Naive thymus-derived CD8-positive, alpha-beta T cell (primary cell): ENCODE measurements at regions not wholly inside any gene's neighbourhood (a gene's known extent, or its start where the extent isn't known, plus 50 kb on each side); places are given as distances from the start of the nearest gene placed in this dataset.
A peak's percentile ranks its signal among the peaks of the same experiment; 100 is the strongest.
"Not testable (repeated sequence)": the region's sequence is repeated elsewhere in the genome, so short reads cannot be mapped to it uniquely, and the experiment has no call there.

Experiments used
- ATAC-seq, 2 donors: fragments of 150-1000 bp; cut with Tn5 transposase in 1 of 2; sonication (Bioruptor Pico), chemical (Tn5 transposase) in 1 of 2; 1 replicate in 1 of 2; 2 replicates in 1 of 2; pipeline ENCODE4 v1.10.0; 2021; ENCODE audit warnings: mild to moderate bottlenecking in 2 of 2, moderate library complexity in 2 of 2
- POLR2A ChIA-PET: fragments of 350-600 bp; sonication (Branson Sonifier 250); formaldehyde crosslinking; loops from one replicate; lab custom pipeline; 2021; ENCODE audit warnings: antibody characterized with exemption; lab: Charles Lee
- DNase-seq, 10 donors: peaks; one replicate each; pipeline versions ENCODE4 v3.0.0 to v3.0.0-alpha.2; 2020 to 2022
- H3K27ac Mint-ChIP-seq, 10 donors: one replicate each; pipeline ENCODE4 v1.8.0; 2020 to 2022; ENCODE audit warnings: mild to moderate bottlenecking in 10 of 10, mixed read lengths in 10 of 10, moderate library complexity in 4 of 10, inconsistent platforms in 1 of 10
- H3K27me3 Mint-ChIP-seq, 5 donors: one replicate each; pipeline ENCODE4 v1.8.0; 2021 to 2022; ENCODE audit warnings: mixed read lengths in 5 of 5
- H3K36me3 Mint-ChIP-seq, 3 donors: one replicate each; pipeline ENCODE4 v1.8.0; 2020 to 2022; ENCODE audit warnings: mixed read lengths in 3 of 3, mild to moderate bottlenecking in 2 of 3, inconsistent platforms in 1 of 3
- H3K4me1 Mint-ChIP-seq, 4 donors: one replicate each; pipeline ENCODE4 v1.8.0; 2021 to 2022; ENCODE audit warnings: mixed read lengths in 4 of 4
- H3K4me3 Mint-ChIP-seq, 10 donors: one replicate each; pipeline ENCODE4 v1.8.0; 2020 to 2022; ENCODE audit warnings: mild to moderate bottlenecking in 10 of 10, mixed read lengths in 10 of 10, moderate library complexity in 6 of 10, inconsistent platforms in 1 of 10
- H3K9me3 Mint-ChIP-seq, 9 donors: one replicate each; pipeline ENCODE4 v1.8.0; 2020 to 2022; ENCODE audit warnings: mixed read lengths in 9 of 9, mild to moderate bottlenecking in 3 of 9, inconsistent platforms in 1 of 9, moderate library complexity in 1 of 9

DNA sequence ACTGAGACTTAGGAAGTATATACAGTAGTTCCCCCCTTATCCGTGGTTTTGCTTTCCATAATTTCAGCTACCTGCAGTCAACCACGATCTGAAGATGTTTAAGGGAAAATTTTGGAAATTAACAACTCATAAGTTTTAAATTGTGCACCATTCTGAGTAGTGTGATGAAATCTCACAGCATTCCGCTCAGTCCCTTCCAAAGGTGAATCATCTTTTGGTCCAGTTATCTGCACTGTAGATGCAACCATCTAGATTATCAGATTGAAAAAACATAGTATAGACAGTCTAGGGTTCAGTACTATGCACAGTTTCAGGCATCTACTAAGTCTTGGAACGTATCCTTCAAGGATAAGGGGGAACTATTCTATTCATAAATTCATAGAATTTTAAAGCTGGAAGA, 109.0 kb downstream of the ANXA3 start:
- H3K4me3 Mint-ChIP-seq: no peak overlapping the region
- no peaks in the 10 kb centered on the region for H3K27me3 Mint-ChIP-seq
- no peak for ATAC-seq
- no peak for DNase-seq
- peaks cover 19 to 59% (median 46%) of the 10 kb centered on the region in 4 donors for H3K4me1 Mint-ChIP-seq
- H3K36me3 Mint-ChIP-seq: no peaks in the 10 kb centered on the region
- POLR2A ChIA-PET: interaction anchor here (1.0 kb wide), 1 partner anchor 45 kb away, joined by 3 read pairs; no protein-coding TSS in a partner anchor
- H3K27ac Mint-ChIP-seq: no peak overlapping the region
- no peaks in the 10 kb centered on the region for H3K9me3 Mint-ChIP-seq

- Mint-ChIP-seq H3K4me3 (no peak overlapping the region), H3K36me3 (no peaks in the 10 kb centered on the region), H3K4me1 (peaks cover 19 to 55% (median 44%) of the 10 kb centered on the region in 4 donors), H3K27ac (peak overlapping the region in 2 of 10 donors; percentile 7 to 15), H3K9me3 (no peaks in the 10 kb centered on the region), H3K27me3 (no peaks in the 10 kb centered on the region)
- POLR2A ChIA-PET: interaction anchor here (1.0 kb wide), 1 partner anchor 45 kb away, joined by 3 read pairs; no protein-coding TSS in a partner anchor
- ATAC-seq (no peak), DNase-seq (no peak)
These were observed 109.6 kb downstream of the ANXA3 start for GRCh38 chr4:78661086-78661690.

- no peak for ATAC-seq
- Mint-ChIP-seq H3K4me1 (peaks cover 19 to 54% (median 44%) of the 10 kb centered on the region in 4 donors), H3K4me3 (peak overlapping the region in 1 of 10 donors; percentile 13), H3K36me3 (no peaks in the 10 kb centered on the region), H3K9me3 (no peaks in the 10 kb centered on the region), H3K27me3 (no peaks in the 10 kb centered on the region), H3K27ac (peak overlapping the region in 5 of 10 donors; percentile 7 to 47 (median 32))
- no peak for DNase-seq
- POLR2A ChIA-PET: no interaction called here
These were observed 110.5 kb downstream of the ANXA3 start for GRCh38 chr4:78661921-78662521.

DNA sequence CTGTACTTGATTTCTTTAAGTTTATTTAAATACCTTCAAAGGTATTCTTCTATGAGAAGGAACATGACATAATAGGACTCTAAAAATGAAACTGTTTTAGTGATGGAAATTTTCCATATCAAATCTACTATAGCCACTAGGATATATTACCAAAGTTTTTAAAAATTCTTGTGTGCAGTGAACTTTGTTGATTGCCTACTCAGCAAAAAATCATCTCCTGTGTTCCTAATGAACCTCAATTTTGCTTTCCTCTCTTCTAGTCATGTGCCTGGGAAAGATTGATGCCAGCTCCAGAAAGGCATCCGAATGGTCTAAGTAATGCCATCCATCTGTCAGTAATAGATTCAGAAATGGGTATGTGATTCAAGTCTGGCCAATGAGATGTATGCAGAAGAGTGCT, 111.1 kb downstream of the ANXA3 start:
- no peak for ATAC-seq
- H3K4me1 Mint-ChIP-seq: peaks cover 16 to 52% (median 39%) of the 10 kb centered on the region in 4 donors
- no peaks in the 10 kb centered on the region for H3K27me3 Mint-ChIP-seq
- no peaks in the 10 kb centered on the region for H3K9me3 Mint-ChIP-seq
- H3K36me3 Mint-ChIP-seq: no peaks in the 10 kb centered on the region
- H3K4me3 Mint-ChIP-seq: no peak overlapping the region
- DNase-seq: no peak
- peak overlapping the region in 2 of 10 donors; percentile 3 to 47 for H3K27ac Mint-ChIP-seq
- POLR2A ChIA-PET: no interaction called here

- ATAC-seq, DNase-seq, H3K27me3 Mint-ChIP-seq, POLR2A ChIA-PET, H3K9me3 Mint-ChIP-seq, H3K4me3 Mint-ChIP-seq, H3K36me3 Mint-ChIP-seq, H3K27ac Mint-ChIP-seq: not testable (repeated sequence)
- peaks cover 4 to 47% (median 25%) of the 10 kb centered on the region in 4 donors for H3K4me1 Mint-ChIP-seq
These were observed 111.9 kb upstream of the BMP2K start for GRCh38 chr4:78664296-78664695.

- Mint-ChIP-seq H3K27ac (no peak overlapping the region), H3K9me3 (no peaks in the 10 kb centered on the region), H3K4me1 (peaks cover 4 to 48% (median 24%) of the 10 kb centered on the region in 4 donors), H3K36me3 (no peaks in the 10 kb centered on the region), H3K4me3 (no peak overlapping the region), H3K27me3 (no peaks in the 10 kb centered on the region)
- POLR2A ChIA-PET: no interaction called here
- no peak for ATAC-seq
- DNase-seq: no peak
These were observed 110.9 kb upstream of the BMP2K start for GRCh38 chr4:78665216-78665770.

- Mint-ChIP-seq H3K9me3 (no peaks in the 10 kb centered on the region), H3K4me3 (no peak overlapping the region), H3K27me3 (no peaks in the 10 kb centered on the region), H3K4me1 (peaks cover 4 to 44% (median 18%) of the 10 kb centered on the region in 4 donors), H3K27ac (peak overlapping the region in 1 of 10 donors; percentile 9), H3K36me3 (no peaks in the 10 kb centered on the region)
- ATAC-seq (no peak), DNase-seq (no peak)
- POLR2A ChIA-PET: no interaction called here
These were observed 109.3 kb upstream of the BMP2K start for GRCh38 chr4:78666830-78667258.

GRCh38 chr4:78667325-78667724, 108.8 kb upstream of the BMP2K start:
- Mint-ChIP-seq H3K27ac (peak overlapping the region in 1 of 10 donors; percentile 9), H3K4me3 (no peak overlapping the region), H3K36me3 (no peaks in the 10 kb centered on the region), H3K27me3 (no peaks in the 10 kb centered on the region), H3K9me3 (no peaks in the 10 kb centered on the region), H3K4me1 (peaks cover 2 to 44% (median 13%) of the 10 kb centered on the region in 4 donors)
- POLR2A ChIA-PET: no interaction called here
- ATAC-seq (no peak), DNase-seq (no peak)

DNA sequence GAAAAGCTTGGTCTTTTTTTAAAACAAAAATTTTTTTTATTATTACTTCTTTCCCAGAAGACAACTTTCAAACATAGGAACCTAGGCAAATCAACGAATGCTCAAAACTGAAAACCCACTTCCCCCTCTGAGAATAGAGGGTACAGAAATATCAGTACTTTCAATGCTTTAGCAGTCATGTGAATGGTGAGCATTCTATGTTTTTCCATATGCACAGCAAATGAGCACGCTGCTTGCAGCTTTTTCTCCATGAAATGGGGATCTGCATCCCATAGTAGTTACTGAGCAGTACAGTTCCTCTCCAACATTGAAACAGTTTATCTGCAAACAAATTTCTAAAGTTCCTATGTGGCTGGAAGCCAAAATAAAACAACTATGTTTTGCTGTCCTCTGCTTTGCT, 108.4 kb upstream of the BMP2K start:
- ATAC-seq (no peak), DNase-seq (no peak)
- Mint-ChIP-seq H3K27me3 (peaks cover 0 to 1% (median 0%) of the 10 kb centered on the region in 5 donors), H3K4me3 (peak overlapping the region in 1 of 10 donors; percentile 26), H3K36me3 (no peaks in the 10 kb centered on the region), H3K9me3 (no peaks in the 10 kb centered on the region), H3K27ac (peak overlapping the region in 1 of 10 donors; percentile 9), H3K4me1 (peaks cover 2 to 43% (median 11%) of the 10 kb centered on the region in 4 donors)
- POLR2A ChIA-PET: no interaction called here

DNA sequence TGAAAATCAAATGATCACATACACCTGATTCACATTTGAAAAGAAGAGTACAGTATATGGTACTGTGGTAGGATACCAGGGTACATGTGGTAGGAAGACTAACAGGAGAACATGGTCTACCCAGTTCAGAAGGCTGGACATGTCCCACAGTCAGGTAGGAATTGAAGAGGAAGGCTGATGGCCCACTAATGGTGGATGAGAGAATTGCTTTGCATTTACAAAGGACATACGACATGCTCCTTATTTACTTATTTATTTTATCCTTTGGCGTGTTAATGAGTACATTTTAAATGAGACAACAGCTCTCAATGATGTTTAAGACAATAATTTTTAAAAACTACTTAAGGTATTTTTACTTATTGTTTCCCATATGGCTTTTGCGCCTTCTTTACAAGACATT, 106.7 kb upstream of the BMP2K start:
- Mint-ChIP-seq H3K36me3 (no peaks in the 10 kb centered on the region), H3K9me3 (no peaks in the 10 kb centered on the region), H3K27me3 (peaks cover 0 to 1% (median 0%) of the 10 kb centered on the region in 5 donors), H3K27ac (no peak overlapping the region), H3K4me3 (no peak overlapping the region), H3K4me1 (peaks cover 2 to 49% (median 10%) of the 10 kb centered on the region in 4 donors)
- ATAC-seq: no peak
- POLR2A ChIA-PET: no interaction called here
- no peak for DNase-seq

DNA sequence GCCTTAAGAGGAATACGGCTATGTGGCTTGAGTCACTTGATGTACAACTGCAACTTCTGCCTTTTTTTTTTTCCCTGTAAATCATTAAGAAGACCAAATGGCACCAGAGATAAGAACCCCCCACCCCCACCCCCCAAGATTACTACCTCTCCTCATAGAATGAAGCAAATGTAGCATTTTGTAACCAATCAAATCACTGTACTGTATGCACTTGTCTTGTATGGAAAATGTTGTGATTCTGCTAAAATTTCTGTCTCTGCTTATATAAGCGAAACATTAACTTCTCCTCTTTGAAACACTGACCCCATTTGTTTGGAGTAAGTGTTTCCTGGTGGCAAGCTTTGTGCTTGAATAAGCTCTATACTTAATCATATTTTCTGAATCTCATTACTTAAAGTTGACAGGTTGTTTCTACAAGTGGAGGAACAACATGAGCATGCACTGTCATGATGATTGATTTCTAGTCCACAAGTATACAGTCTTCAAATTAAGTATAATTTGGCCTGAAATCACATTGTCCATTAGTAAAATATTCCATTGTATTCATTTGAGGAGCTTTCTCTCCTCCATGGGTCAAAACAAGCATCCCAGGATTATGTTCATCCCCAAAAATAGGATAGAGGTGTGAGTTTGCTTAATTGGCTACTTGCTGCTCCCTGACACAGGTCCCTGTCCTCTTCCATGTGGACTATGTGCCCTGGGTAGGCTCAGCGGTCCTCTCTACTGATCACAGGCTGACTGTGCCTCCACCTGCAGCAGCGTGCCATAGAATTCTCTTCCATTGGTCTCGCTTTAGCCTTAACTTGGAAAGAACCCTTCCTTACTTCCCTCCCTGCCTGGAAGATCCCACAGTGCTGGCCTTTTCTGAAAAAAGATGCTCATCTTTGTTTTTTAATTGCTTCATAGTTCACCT, 104.0 kb upstream of the BMP2K start:
- no peak for DNase-seq
- Mint-ChIP-seq H3K4me3 (no peak overlapping the region), H3K36me3 (peaks cover 0 to 5% (median 0%) of the 10 kb centered on the region in 3 donors), H3K9me3 (peaks cover 0 to 9% (median 2%) of the 10 kb centered on the region in 9 donors), H3K4me1 (peaks cover 0 to 38% (median 4%) of the 10 kb centered on the region in 4 donors), H3K27me3 (peaks cover 0 to 1% (median 0%) of the 10 kb centered on the region in 5 donors), H3K27ac (no peak overlapping the region)
- no peak for ATAC-seq
- POLR2A ChIA-PET: no interaction called here

DNA sequence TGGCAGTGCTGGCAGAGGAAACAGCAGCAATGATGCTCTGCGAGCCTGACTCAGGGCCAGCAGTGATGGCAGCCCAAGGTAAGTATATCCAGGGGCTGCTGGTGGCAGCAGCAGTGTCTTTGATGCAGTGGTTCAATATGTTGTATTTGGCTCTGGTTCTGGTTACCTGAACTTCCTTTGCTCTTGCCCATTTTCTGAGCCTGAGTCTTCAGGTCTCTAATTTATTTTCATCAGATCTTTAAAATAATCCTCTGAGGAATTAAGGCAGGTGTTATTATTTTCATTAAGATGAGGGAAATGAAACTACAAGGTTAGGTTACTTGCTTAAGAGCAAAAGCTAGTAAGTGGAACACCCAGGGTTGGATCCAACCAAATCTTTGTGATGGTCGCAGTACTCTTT, 102.8 kb upstream of the BMP2K start:
- Mint-ChIP-seq H3K9me3 (peaks cover 0 to 9% (median 2%) of the 10 kb centered on the region in 9 donors), H3K4me3 (no peak overlapping the region), H3K36me3 (peaks cover 0 to 5% (median 0%) of the 10 kb centered on the region in 3 donors), H3K27me3 (peaks cover 0 to 1% (median 0%) of the 10 kb centered on the region in 5 donors), H3K27ac (no peak overlapping the region), H3K4me1 (peaks cover 0 to 26% (median 2%) of the 10 kb centered on the region in 4 donors)
- DNase-seq: no peak
- POLR2A ChIA-PET: no interaction called here
- ATAC-seq: no peak
